K562 (cell line): ENCODE measurements at regions not wholly inside any gene's neighbourhood (a gene's known extent, or its start where the extent isn't known, plus 50 kb on each side); places are given as distances from the start of the nearest gene placed in this dataset.

Source experiments
- ATAC-seq: fragments of 200-7000 bp; cut with Tn5 transposase; 3 replicates; pipeline ENCODE4 v1.9.1; 2020; ENCODE audit warnings: moderate library complexity
- BruUV-seq: library from RNA; stranded (reverse); fragments of 400-500 nt; replicated peaks from 2 replicates; lab custom pipeline; 2021; lab: Mats Ljungman, UMichigan
- CTCF ChIA-PET: fragments of 300-600 bp; formaldehyde crosslinking; extraction: SDS; loops from one replicate; lab custom pipeline; 2021; ENCODE audit warnings: low intra/inter-chr PET ratio; lab: Yijun Ruan, JAX
- POLR2A ChIA-PET: fragments of 300-600, 350-650 bp; sonication (Branson Sonifier 250); formaldehyde crosslinking; extraction: SDS; loops from one replicate; lab custom pipeline; 2021; ENCODE audit warnings: antibody characterized with exemption, inconsistent platforms; lab: Yijun Ruan, JAX
- DNase-seq, 4 experiments: peaks; one replicate each; pipeline versions ENCODE4 v3.0.0 to v3.0.0-alpha.2; 2011 to 2018; ENCODE audit warnings: low spot score in 3 of 4, mixed read lengths in 3 of 4; ENCODE audit errors: extremely low read depth in 1 of 4
- FAIRE-seq: peaks from 2 replicates; lab custom pipeline; 2011; peaks lifted over from hg19 to GRCh38; lab: Jason Lieb, UNC
- H2AFZ ChIP-seq: 2 replicates; pipeline ENCODE4 v1.6.0; 2011; ENCODE audit warnings: low read depth, low read length, control low read depth, inconsistent platforms
- H3K27ac ChIP-seq: fragments of 200-600 bp; 3 replicates; pipeline ENCODE4 v1.8.0; 2011; ENCODE audit warnings: low read depth, mild to moderate bottlenecking, control low read depth, inconsistent platforms, low read length, moderate library complexity, mixed read lengths; ENCODE audit errors: extremely low read depth
- H3K27me3 ChIP-seq, 2 experiments: fragments of 300-600 bp in 1 of 2; 2 replicates in 1 of 2; 3 replicates in 1 of 2; pipeline versions ENCODE4 v1.6.0 to v1.8.0; 2011; ENCODE audit warnings: inconsistent platforms in 2 of 2, low read length in 2 of 2, mild to moderate bottlenecking in 1 of 2, mixed read lengths in 1 of 2, moderate library complexity in 1 of 2; ENCODE audit not compliant: control insufficient read depth in 2 of 2, insufficient read depth in 2 of 2
- H3K36me3 ChIP-seq: fragments of 300-600 bp; 3 replicates; pipeline ENCODE4 v1.8.0; 2011; ENCODE audit warnings: mild to moderate bottlenecking, low read length, inconsistent platforms; ENCODE audit not compliant: control insufficient read depth, insufficient read depth
- H3K4me1 ChIP-seq, 2 experiments: fragments of 200-600 bp in 1 of 2; replicated peaks in 1 of 2; 2 replicates in 1 of 2; 3 replicates in 1 of 2; pipeline versions ENCODE4 v1.5.1 to v1.8.0; 2011; ENCODE audit warnings: inconsistent platforms in 2 of 2, low read length in 2 of 2, mild to moderate bottlenecking in 1 of 2, mixed read lengths in 1 of 2, moderate library complexity in 1 of 2; ENCODE audit not compliant: control insufficient read depth in 2 of 2, insufficient read depth in 2 of 2
- H3K4me2 ChIP-seq: 2 replicates; pipeline ENCODE4 v1.6.1; 2011; ENCODE audit warnings: low read length, control low read depth, inconsistent platforms, mixed read lengths; ENCODE audit not compliant: insufficient read depth
- H3K4me3 ChIP-seq: fragments of 200-600 bp; sonication (generic), shearing (Covaris generic); 2 replicates; pipeline ENCODE4 v1.5.1; 2016; ENCODE audit warnings: control low read depth, inconsistent platforms
- H3K79me2 ChIP-seq: fragments of 200-600 bp; 3 replicates; pipeline ENCODE4 v1.8.0; 2011; ENCODE audit warnings: low read length, inconsistent platforms; ENCODE audit not compliant: control insufficient read depth, insufficient read depth
- H3K9ac ChIP-seq, 2 experiments: 2 replicates each; pipeline versions ENCODE4 v1.6.0 to v1.6.1; 2011; ENCODE audit warnings: low read depth in 2 of 2, low read length in 2 of 2, control low read depth in 1 of 2, inconsistent platforms in 1 of 2, mild to moderate bottlenecking in 1 of 2, mixed read lengths in 1 of 2; ENCODE audit not compliant: insufficient read depth in 1 of 2
- H3K9me1 ChIP-seq: one replicate; pipeline ENCODE4 v1.6.0; 2011; ENCODE audit warnings: inconsistent platforms, mild to moderate bottlenecking, low read length, moderate library complexity; ENCODE audit not compliant: control insufficient read depth, insufficient read depth
- H3K9me3 ChIP-seq: replicated peaks from 2 replicates; pipeline ENCODE4 v1.5.1; 2011; ENCODE audit warnings: low read depth, low read length, inconsistent platforms; ENCODE audit not compliant: control insufficient read depth, insufficient read depth
- H4K20me1 ChIP-seq: replicated peaks from 2 replicates; pipeline ENCODE4 v1.6.1; 2011; ENCODE audit warnings: low read length, inconsistent platforms, mixed read lengths; ENCODE audit not compliant: control insufficient read depth, insufficient read depth
- ATF3 ChIP-seq, 2 experiments: fragments of 450-650 bp in 1 of 2; sonication (generic) in 1 of 2; formaldehyde crosslinking in 1 of 2; IDR thresholded peaks in 1 of 2; conservative IDR thresholded peaks in 1 of 2; 2 replicates each; pipeline versions ENCODE4 v1.6.1 to v1.8.1; 2016 to 2023; ENCODE audit warnings: mild to moderate bottlenecking in 2 of 2, moderate library complexity in 2 of 2, inconsistent platforms in 1 of 2, missing genetic modification reagents in 1 of 2
- CREBBP ChIP-seq: IDR thresholded peaks from one replicate; pipeline ENCODE4 v1.6.1; 2012; ENCODE audit warnings: low read depth, mild to moderate bottlenecking, control low read depth, inconsistent platforms, low read length
- HMGN3 ChIP-seq: IDR thresholded peaks from 2 replicates; pipeline ENCODE4 v1.6.1; 2011; ENCODE audit warnings: borderline replicate concordance, low read depth, mild to moderate bottlenecking, mixed read lengths, low read length; ENCODE audit not compliant: insufficient read length; ENCODE audit errors: extremely low read depth
- HSF4 ChIP-seq: fragments of 250-450 bp; sonication (Bioruptor Pico); IDR thresholded peaks from 2 replicates; pipeline ENCODE4 v2.1.2; 2022; ENCODE audit warnings: mild to moderate bottlenecking, moderate library complexity, borderline replicate concordance
- MGA ChIP-seq: fragments of 450-650 bp; IDR thresholded peaks from 2 replicates; pipeline ENCODE4 v1.6.1; 2016; ENCODE audit warnings: mild to moderate bottlenecking, moderate library complexity
- PHB2 ChIP-seq: fragments of 450-650 bp; IDR thresholded peaks from 2 replicates; pipeline ENCODE4 v1.6.1; 2017; ENCODE audit warnings: low read depth
- SREBF1 ChIP-seq: fragments of 150-350 bp; IDR thresholded peaks from 2 replicates; pipeline ENCODE4 v1.6.1; 2014; ENCODE audit warnings: antibody characterized with exemption, low read depth, low read length, borderline replicate concordance
- ZNF23 ChIP-seq: fragments of 250-450 bp; sonication (Bioruptor Pico); IDR thresholded peaks from 2 replicates; pipeline ENCODE4 v1.4.0; 2020; ENCODE audit warnings: mild to moderate bottlenecking
- WGBS: fragments of 100-300 bp; shearing (Covaris generic); methylation state at CpG from one replicate; pipeline ENCODE4 v1.1.6; 2016; ENCODE audit warnings: low coverage, mixed read lengths; ENCODE audit not compliant: insufficient coverage; ENCODE audit errors: missing lambda C conversion rate; 5-methylcytosine and 5-hydroxymethylcytosine counted together
- in situ Hi-C: fragments of 300-500 bp; cut with MboI; formaldehyde crosslinking; loops from 4 replicates; pipeline ENCODE4 v1.15.0; 2018; ENCODE audit warnings: inconsistent platforms, mixed read lengths
- intact Hi-C: fragments of 100-400 bp; cut with micrococcal nuclease; formaldehyde crosslinking; loops from 2 replicates; pipeline ENCODE4 v1.14.2; 2022
- TF ChIP-seq, protein P1 (sequence below): fragments of 450-650 bp; conservative IDR thresholded peaks from 2 replicates; pipeline ENCODE4 v1.6.1; 2016; ENCODE audit warnings: missing genetic modification characterization, low read depth, mild to moderate bottlenecking, missing compliant biosample characterization, moderate library complexity

DNA sequence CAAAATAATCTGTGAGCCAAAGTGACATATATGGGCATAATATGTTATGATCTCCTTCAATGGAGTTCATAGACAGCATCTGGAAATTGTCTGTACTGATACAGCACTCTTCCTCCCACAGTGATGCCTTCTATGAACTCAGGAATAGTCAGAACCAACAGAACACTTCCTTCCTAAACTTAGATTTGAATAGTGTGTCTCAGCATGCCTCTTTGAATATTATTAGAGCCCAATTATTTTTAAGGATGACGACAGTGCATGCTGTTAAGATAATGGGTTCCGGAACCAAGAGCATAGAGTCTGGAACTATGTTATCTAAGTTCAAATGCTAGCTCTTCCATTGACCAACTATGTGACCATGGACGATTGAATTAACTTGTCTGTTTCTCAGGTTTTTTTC, 386.6 kb upstream of the PRICKLE1 start:
- H3K79me2 ChIP-seq = no peaks in the 10 kb centered on the region
- in situ Hi-C loops (no loop called here), intact Hi-C loops (no loop called here)
- no peaks in the 10 kb centered on the region for H3K27me3 ChIP-seq
- H3K4me1 ChIP-seq = no peaks in the 10 kb centered on the region
- BruUV-seq = no TSS peak
- H3K4me2 ChIP-seq = no peak overlapping the region
- no peaks in the 10 kb centered on the region for H3K9me3 ChIP-seq
- no peak overlapping the region for H2AFZ ChIP-seq
- H3K27ac ChIP-seq = no peak overlapping the region
- no peak for DNase-seq
- 6% methylated on average over 3 of the region's 3 CpGs for WGBS
- no peaks in the 10 kb centered on the region for H3K9me1 ChIP-seq
- H3K9ac ChIP-seq = no peak overlapping the region
- TF ChIP-seq ATF3 (IDR thresholded peaks at IDR 0.05) (no peak), ATF3 (CRISPR knock-in tag; conservative IDR thresholded peaks at IDR 0.05) (no peak), PHB2 (no peak), SREBF1 (no peak), ZNF23 (no peak), CREBBP (no peak), HSF4 (CRISPR knock-in tag) (no peak), HMGN3 (no peak), MGA (no peak)
- TF ChIP-seq, protein P1, sequence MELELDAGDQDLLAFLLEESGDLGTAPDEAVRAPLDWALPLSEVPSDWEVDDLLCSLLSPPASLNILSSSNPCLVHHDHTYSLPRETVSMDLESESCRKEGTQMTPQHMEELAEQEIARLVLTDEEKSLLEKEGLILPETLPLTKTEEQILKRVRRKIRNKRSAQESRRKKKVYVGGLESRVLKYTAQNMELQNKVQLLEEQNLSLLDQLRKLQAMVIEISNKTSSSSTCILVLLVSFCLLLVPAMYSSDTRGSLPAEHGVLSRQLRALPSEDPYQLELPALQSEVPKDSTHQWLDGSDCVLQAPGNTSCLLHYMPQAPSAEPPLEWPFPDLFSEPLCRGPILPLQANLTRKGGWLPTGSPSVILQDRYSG (tag) = no peak
- H4K20me1 ChIP-seq = no peaks in the 10 kb centered on the region
- FAIRE-seq = no peak
- no peak for ATAC-seq
- H3K4me3 ChIP-seq = no peak overlapping the region
- CTCF ChIA-PET = interaction anchor here (0.7 kb wide), 1 partner anchor 29 kb away, joined by 4 read pairs; no protein-coding TSS in a partner anchor
- POLR2A ChIA-PET = no interaction called here
- H3K36me3 ChIP-seq = no peaks in the 10 kb centered on the region
